H9 (cell line): ENCODE measurements at regions not wholly inside any gene's neighbourhood (a gene's known extent, or its start where the extent isn't known, plus 50 kb on each side); places are given as distances from the start of the nearest gene placed in this dataset.

Experiments
- DNase-seq: peaks from one replicate; pipeline ENCODE4 v3.0.0-alpha.2; 2017
- H2AFZ ChIP-seq: one replicate; pipeline ENCODE4 v1.6.1; 2013; ENCODE audit warnings: mild to moderate bottlenecking, low read length, control low read depth, moderate library complexity
- H2AK5ac ChIP-seq: 2 replicates; pipeline ENCODE4 v1.6.1; 2013; ENCODE audit warnings: low read length, control low read depth, mixed read lengths; ENCODE audit not compliant: insufficient read length
- H2BK120ac ChIP-seq: one replicate; pipeline ENCODE4 v1.6.1; 2013; ENCODE audit warnings: low read depth, mild to moderate bottlenecking, low read length, control low read depth, inconsistent platforms; ENCODE audit not compliant: poor library complexity, severe bottlenecking
- H2BK12ac ChIP-seq: 2 replicates; pipeline ENCODE4 v1.6.1; 2013; ENCODE audit warnings: low read length, control low read depth, mixed read lengths, low read depth; ENCODE audit not compliant: insufficient read length
- H2BK15ac ChIP-seq: 2 replicates; pipeline ENCODE4 v1.6.1; 2013; ENCODE audit warnings: low read depth, low read length, control low read depth
- H2BK20ac ChIP-seq: one replicate; pipeline ENCODE4 v1.6.1; 2013; ENCODE audit warnings: low read depth, mild to moderate bottlenecking, low read length, control low read depth, inconsistent platforms; ENCODE audit not compliant: poor library complexity, severe bottlenecking
- H2BK5ac ChIP-seq: 2 replicates; pipeline ENCODE4 v1.6.1; 2013; ENCODE audit warnings: low read length, control low read depth, mixed read lengths; ENCODE audit not compliant: insufficient read length
- H3K14ac ChIP-seq: 2 replicates; pipeline ENCODE4 v1.6.1; 2013; ENCODE audit warnings: low read length, control low read depth; ENCODE audit not compliant: insufficient read depth
- H3K18ac ChIP-seq: 2 replicates; pipeline ENCODE4 v1.6.1; 2013; ENCODE audit warnings: low read depth, mild to moderate bottlenecking, mixed read lengths, low read length, control low read depth; ENCODE audit not compliant: insufficient read length
- H3K23ac ChIP-seq: 2 replicates; pipeline ENCODE4 v1.6.1; 2013; ENCODE audit warnings: low read length, control low read depth, mixed read lengths, low read depth; ENCODE audit not compliant: insufficient read length
- H3K23me2 ChIP-seq: 2 replicates; pipeline ENCODE4 v1.6.1; 2013; ENCODE audit warnings: low read depth, mild to moderate bottlenecking, mixed read lengths, low read length, control low read depth; ENCODE audit not compliant: insufficient read length, poor library complexity, severe bottlenecking
- H3K27ac ChIP-seq: 2 replicates; pipeline ENCODE4 v1.5.1; 2013; ENCODE audit warnings: low read length, control low read depth, mixed read lengths, low read depth; ENCODE audit not compliant: insufficient read length
- H3K27me3 ChIP-seq: 2 replicates; pipeline ENCODE4 v1.6.1; 2013; ENCODE audit warnings: low read length, control low read depth, inconsistent platforms; ENCODE audit not compliant: insufficient read depth
- H3K4ac ChIP-seq: 2 replicates; pipeline ENCODE4 v1.6.1; 2013; ENCODE audit warnings: low read depth, mild to moderate bottlenecking, control low read depth, inconsistent platforms, low read length, moderate library complexity
- H3K4me1 ChIP-seq: 2 replicates; pipeline ENCODE4 v1.6.1; 2013; ENCODE audit warnings: low read length, control low read depth, inconsistent platforms; ENCODE audit not compliant: insufficient read depth
- H3K4me2 ChIP-seq: 2 replicates; pipeline ENCODE4 v1.6.1; 2013; ENCODE audit warnings: low read length, control low read depth, mixed read lengths; ENCODE audit not compliant: insufficient read length, insufficient read depth
- H3K56ac ChIP-seq: 2 replicates; pipeline ENCODE4 v1.6.1; 2013; ENCODE audit warnings: low read depth, mild to moderate bottlenecking, mixed read lengths, low read length, control low read depth; ENCODE audit not compliant: insufficient read length
- H3K79me1 ChIP-seq: 2 replicates; pipeline ENCODE4 v1.6.1; 2013; ENCODE audit warnings: low read depth, mild to moderate bottlenecking, moderate library complexity, low read length, control low read depth, inconsistent platforms; ENCODE audit not compliant: insufficient read depth, poor library complexity, severe bottlenecking
- H3K79me2 ChIP-seq: 2 replicates; pipeline ENCODE4 v1.6.1; 2013; ENCODE audit warnings: low read length, control low read depth, inconsistent platforms; ENCODE audit not compliant: insufficient read depth
- H3K9ac ChIP-seq: 2 replicates; pipeline ENCODE4 v1.6.1; 2013; ENCODE audit warnings: low read length, control low read depth, mixed read lengths; ENCODE audit not compliant: insufficient read length; ENCODE audit errors: extremely low read depth
- H3K9me3 ChIP-seq: one replicate; pipeline ENCODE4 v1.6.1; 2013; ENCODE audit warnings: low read depth, low read length, inconsistent platforms; ENCODE audit not compliant: control insufficient read depth
- H3T11ph ChIP-seq: one replicate; pipeline ENCODE4 v1.6.1; 2013; ENCODE audit warnings: mild to moderate bottlenecking, low read length, control low read depth, inconsistent platforms
- H4K20me1 ChIP-seq: one replicate; pipeline ENCODE4 v1.6.1; 2013; ENCODE audit not compliant: control insufficient read depth, insufficient read length, insufficient read depth
- H4K5ac ChIP-seq: 2 replicates; pipeline ENCODE4 v1.6.1; 2013; ENCODE audit warnings: low read depth, mild to moderate bottlenecking, mixed read lengths, low read length, control low read depth; ENCODE audit not compliant: insufficient read length
- H4K8ac ChIP-seq: replicated peaks from 2 replicates; pipeline ENCODE4 v1.6.1; 2013; ENCODE audit warnings: low read length, control low read depth, mixed read lengths, low read depth; ENCODE audit not compliant: insufficient read length
- H4K91ac ChIP-seq: 2 replicates; pipeline ENCODE4 v1.6.1; 2013; ENCODE audit warnings: low read depth, mild to moderate bottlenecking, moderate library complexity, mixed read lengths, low read length, control low read depth; ENCODE audit not compliant: insufficient read length
- H3K27ac Mint-ChIP-seq, 3 experiments: 2 replicates in 2 of 3; 3 replicates in 1 of 3; pipeline ENCODE4 v1.8.0; 2020 to 2021; ENCODE audit warnings: mixed read lengths in 3 of 3, mild to moderate bottlenecking in 1 of 3, moderate library complexity in 1 of 3
- H3K27me3 Mint-ChIP-seq: 2 replicates; pipeline ENCODE4 v1.8.0; 2021; ENCODE audit warnings: low read depth, mild to moderate bottlenecking, moderate library complexity, mixed read lengths
- H3K36me3 Mint-ChIP-seq, 3 experiments: 2 replicates in 2 of 3; 3 replicates in 1 of 3; pipeline ENCODE4 v1.8.0; 2020 to 2021; ENCODE audit warnings: low read depth in 3 of 3, mixed read lengths in 3 of 3; ENCODE audit not compliant: insufficient read depth in 1 of 3
- H3K4me1 Mint-ChIP-seq, 2 experiments: 2 replicates each; pipeline ENCODE4 v1.8.0; 2020; ENCODE audit warnings: mixed read lengths in 2 of 2
- H3K4me3 Mint-ChIP-seq, 2 experiments: 2 replicates in 1 of 2; 3 replicates in 1 of 2; pipeline ENCODE4 v1.8.0; 2020 to 2021; ENCODE audit warnings: mild to moderate bottlenecking in 2 of 2, mixed read lengths in 2 of 2, moderate library complexity in 1 of 2
- H3K9me3 Mint-ChIP-seq, 2 experiments: 2 replicates in 1 of 2; 3 replicates in 1 of 2; pipeline ENCODE4 v1.8.0; 2020; ENCODE audit warnings: mild to moderate bottlenecking in 2 of 2, mixed read lengths in 2 of 2, moderate library complexity in 1 of 2
- WGBS: extraction: QIAGEN DNeasy Blood & Tissue Kit; methylation state at CpG from one replicate; pipeline ENCODE4 v1.1.7; 2013; ENCODE audit warnings: missing lambda C conversion rate, low lambda C conversion rate, mixed read lengths; ENCODE audit not compliant: insufficient read length; ENCODE audit errors: extremely low coverage; 5-methylcytosine and 5-hydroxymethylcytosine counted together
- TF ChIP-seq, protein P1 (sequence below): fragments of 200-600 bp; sonication (generic); conservative IDR thresholded peaks from 3 replicates; pipeline ENCODE4 v1.8.0; 2021; ENCODE audit warnings: antibody characterized with exemption, mild to moderate bottlenecking

DNA sequence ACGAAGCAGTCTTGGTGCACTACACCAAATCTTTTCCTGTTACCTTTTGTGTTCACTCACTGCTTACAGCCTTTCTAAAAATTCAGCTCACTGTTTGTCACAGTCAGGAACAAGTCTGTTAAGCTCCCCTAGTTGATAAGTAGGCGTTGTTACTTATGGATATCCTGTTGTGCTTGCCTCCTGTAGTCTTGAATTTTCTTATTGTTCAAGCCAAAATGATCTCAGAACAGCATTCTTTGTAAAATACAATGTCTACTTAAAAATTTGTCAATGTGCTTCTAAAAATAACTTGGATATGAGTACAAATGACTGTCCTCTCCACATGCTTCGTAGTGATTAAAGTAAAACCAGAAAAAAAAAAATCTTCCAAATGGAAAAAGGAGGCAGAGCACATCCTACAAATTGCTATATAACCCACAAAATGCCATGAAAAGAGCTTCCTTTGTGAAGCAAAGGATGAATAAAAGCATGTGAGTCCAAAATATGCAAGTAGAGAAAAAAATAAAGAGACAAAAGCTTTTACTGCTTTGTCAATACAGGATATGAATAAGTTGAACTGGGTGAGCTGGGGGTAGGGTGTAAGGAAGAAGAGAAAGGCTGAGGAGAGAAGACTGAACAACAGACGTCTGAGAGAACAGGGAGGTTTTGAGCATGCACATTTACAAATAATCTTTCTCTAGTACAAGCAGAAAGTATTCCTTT is 228.9 kb upstream of the ADGRL4 start:
- H3K4me3 Mint-ChIP-seq: 0 out of 5 replicates have a peak overlapping the region, but pooled peaks of 1 of the 2 experiments have one; percentile 4
- no peak overlapping the region for H4K8ac ChIP-seq

More for the DNA sequence above, 228.9 kb upstream of the ADGRL4 start:
- no peak overlapping the region for H2BK20ac ChIP-seq
- H3K23me2 ChIP-seq: no peaks in the 10 kb centered on the region
- H4K91ac ChIP-seq: no peak overlapping the region
- no peaks in the 10 kb centered on the region for H3K27me3 Mint-ChIP-seq
- H3K14ac ChIP-seq: no peak overlapping the region
- no peak overlapping the region for H3T11ph ChIP-seq
- peaks cover 13 to 24% (median 17%) of the 10 kb centered on the region in 3 experiments for H3K36me3 Mint-ChIP-seq
- H3K4me1 Mint-ChIP-seq: peaks cover 24% of the 10 kb centered on the region in 2 experiments
- TF ChIP-seq, protein P1, sequence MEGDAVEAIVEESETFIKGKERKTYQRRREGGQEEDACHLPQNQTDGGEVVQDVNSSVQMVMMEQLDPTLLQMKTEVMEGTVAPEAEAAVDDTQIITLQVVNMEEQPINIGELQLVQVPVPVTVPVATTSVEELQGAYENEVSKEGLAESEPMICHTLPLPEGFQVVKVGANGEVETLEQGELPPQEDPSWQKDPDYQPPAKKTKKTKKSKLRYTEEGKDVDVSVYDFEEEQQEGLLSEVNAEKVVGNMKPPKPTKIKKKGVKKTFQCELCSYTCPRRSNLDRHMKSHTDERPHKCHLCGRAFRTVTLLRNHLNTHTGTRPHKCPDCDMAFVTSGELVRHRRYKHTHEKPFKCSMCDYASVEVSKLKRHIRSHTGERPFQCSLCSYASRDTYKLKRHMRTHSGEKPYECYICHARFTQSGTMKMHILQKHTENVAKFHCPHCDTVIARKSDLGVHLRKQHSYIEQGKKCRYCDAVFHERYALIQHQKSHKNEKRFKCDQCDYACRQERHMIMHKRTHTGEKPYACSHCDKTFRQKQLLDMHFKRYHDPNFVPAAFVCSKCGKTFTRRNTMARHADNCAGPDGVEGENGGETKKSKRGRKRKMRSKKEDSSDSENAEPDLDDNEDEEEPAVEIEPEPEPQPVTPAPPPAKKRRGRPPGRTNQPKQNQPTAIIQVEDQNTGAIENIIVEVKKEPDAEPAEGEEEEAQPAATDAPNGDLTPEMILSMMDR: no peak
- H3K27ac ChIP-seq: no peak overlapping the region
- no peaks in the 10 kb centered on the region for H3K27me3 ChIP-seq
- peak overlapping the region in 2 of 3 experiments; percentile 21 to 58; a peak in 2 of 7 replicates for H3K27ac Mint-ChIP-seq
- no peak overlapping the region for H2BK15ac ChIP-seq
- peaks cover 16 to 18% of the 10 kb centered on the region in 2 experiments for H3K9me3 Mint-ChIP-seq
- H3K4me2 ChIP-seq: no peak overlapping the region
- H3K9me3 ChIP-seq: peaks cover 11% of the 10 kb centered on the region
- no peak overlapping the region for H2BK12ac ChIP-seq
- WGBS: no CpG with 5 or more reads among the region's 4 CpGs
- no peaks in the 10 kb centered on the region for H3K79me2 ChIP-seq
- H2BK5ac ChIP-seq: no peak overlapping the region
- H2BK120ac ChIP-seq: no peak overlapping the region
- H2AFZ ChIP-seq: no peak overlapping the region
- H3K9ac ChIP-seq: no peak overlapping the region
- no peak overlapping the region for H3K56ac ChIP-seq
- H4K5ac ChIP-seq: no peak overlapping the region
- H3K23ac ChIP-seq: no peak overlapping the region
- DNase-seq: no peak
- no peaks in the 10 kb centered on the region for H3K79me1 ChIP-seq
- H3K4ac ChIP-seq: no peak overlapping the region
- H2AK5ac ChIP-seq: no peak overlapping the region
- H4K20me1 ChIP-seq: no peaks in the 10 kb centered on the region
- H3K4me1 ChIP-seq: no peaks in the 10 kb centered on the region
- H3K18ac ChIP-seq: no peak overlapping the region
